DND-41 (cell line): ENCODE measurements at regions not wholly inside any gene's neighbourhood (a gene's known extent, or its start where the extent isn't known, plus 50 kb on each side); places are given as distances from the start of the nearest gene placed in this dataset.

ENCODE experiments used
- ATAC-seq: fragments of 200-7000 bp; cut with Tn5 transposase; 3 replicates; pipeline ENCODE4 v1.9.1; 2021; ENCODE audit warnings: low read depth; ENCODE audit not compliant: insufficient read depth
- DNase-seq: peaks from one replicate; pipeline ENCODE4 v3.0.0-alpha.2; 2020
- H2AFZ ChIP-seq: 2 replicates; pipeline ENCODE4 v1.6.0; 2012; ENCODE audit warnings: low read depth, low read length
- H3K27ac ChIP-seq: 2 replicates; pipeline ENCODE4 v1.5.1; 2012; ENCODE audit warnings: low read length, inconsistent platforms
- H3K27me3 ChIP-seq: fragments of 200-600 bp; sonication (generic); 2 replicates; pipeline ENCODE4 v1.6.0; 2012; ENCODE audit warnings: low read length, mild to moderate bottlenecking, inconsistent platforms; ENCODE audit not compliant: insufficient read depth, poor library complexity
- H3K36me3 ChIP-seq: 2 replicates; pipeline ENCODE4 v1.5.1; 2012; ENCODE audit warnings: low read length, inconsistent platforms; ENCODE audit not compliant: insufficient read depth
- H3K4me1 ChIP-seq: 2 replicates; pipeline ENCODE4 v1.5.1; 2012; ENCODE audit warnings: mild to moderate bottlenecking, low read length; ENCODE audit not compliant: insufficient read depth
- H3K4me2 ChIP-seq: 2 replicates; pipeline ENCODE4 v1.6.0; 2012; ENCODE audit warnings: mild to moderate bottlenecking, moderate library complexity, low read length, inconsistent platforms; ENCODE audit not compliant: insufficient read depth
- H3K4me3 ChIP-seq, 2 experiments: fragments of 200-600 bp in 1 of 2; shearing (Covaris generic) in 1 of 2; 2 replicates each; pipeline ENCODE4 v1.5.1; 2012 to 2016; ENCODE audit warnings: inconsistent platforms in 2 of 2, low read length in 2 of 2, mild to moderate bottlenecking in 2 of 2, low read depth in 1 of 2, moderate library complexity in 1 of 2
- H3K79me2 ChIP-seq: 2 replicates; pipeline ENCODE4 v1.6.0; 2012; ENCODE audit warnings: low read length, inconsistent platforms; ENCODE audit not compliant: insufficient read depth
- H3K9ac ChIP-seq: 2 replicates; pipeline ENCODE4 v1.6.0; 2012; ENCODE audit warnings: low read depth, mild to moderate bottlenecking, inconsistent platforms, low read length, moderate library complexity
- H3K9me3 ChIP-seq: 2 replicates; pipeline ENCODE4 v1.5.1; 2012; ENCODE audit warnings: low read length, moderate library complexity, mild to moderate bottlenecking, inconsistent platforms; ENCODE audit not compliant: insufficient read depth, severe bottlenecking
- H4K20me1 ChIP-seq: 2 replicates; pipeline ENCODE4 v1.6.0; 2012; ENCODE audit warnings: low read length; ENCODE audit not compliant: insufficient read depth
- CTCF ChIP-seq: IDR thresholded peaks from 2 replicates; pipeline ENCODE4 v1.5.1; 2012; ENCODE audit warnings: borderline replicate concordance, low read length, moderate library complexity, mild to moderate bottlenecking; ENCODE audit not compliant: poor library complexity, severe bottlenecking; ENCODE audit errors: extremely low read depth
- EZH2 ChIP-seq: IDR thresholded peaks from 3 replicates; pipeline ENCODE4 v1.6.1; 2012; ENCODE audit warnings: borderline replicate concordance, low read depth, mild to moderate bottlenecking, moderate library complexity, low read length, inconsistent platforms; ENCODE audit not compliant: severe bottlenecking

DNA sequence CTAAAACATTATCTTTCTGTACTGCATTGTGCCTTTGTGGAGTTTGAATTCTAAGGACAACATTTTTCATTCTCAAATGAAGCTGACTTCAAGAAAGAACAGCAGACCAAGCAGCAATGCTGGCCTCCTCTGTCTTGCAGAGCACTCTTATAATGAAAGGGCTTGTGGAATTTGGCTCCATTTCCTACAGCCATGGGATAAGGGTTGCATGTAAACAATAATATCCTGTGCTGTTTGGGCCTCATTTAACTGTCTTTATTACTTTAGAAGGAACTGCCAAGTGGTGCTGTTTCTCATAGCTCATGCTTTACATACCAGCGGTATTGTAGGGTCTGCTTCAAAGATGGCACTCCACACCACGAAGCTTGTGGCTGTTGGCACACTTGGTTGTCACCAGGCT, 111.4 kb upstream of the EOLA2 start:
- Histone ChIP-seq H3K9me3 (no peaks in the 10 kb centered on the region), H3K4me1 (no peaks in the 10 kb centered on the region), H3K27ac (no peak overlapping the region), H3K9ac (no peak overlapping the region), H3K4me2 (no peak overlapping the region), H2AFZ (no peak overlapping the region), H4K20me1 (no peaks in the 10 kb centered on the region), H3K79me2 (no peaks in the 10 kb centered on the region), H3K4me3 (no peak overlapping the region), H3K36me3 (no peaks in the 10 kb centered on the region), H3K27me3 (no peaks in the 10 kb centered on the region)
- no peak for TF ChIP-seq CTCF
- TF ChIP-seq EZH2, result no peak
- ATAC-seq (no peak), DNase-seq (no peak)

DNA sequence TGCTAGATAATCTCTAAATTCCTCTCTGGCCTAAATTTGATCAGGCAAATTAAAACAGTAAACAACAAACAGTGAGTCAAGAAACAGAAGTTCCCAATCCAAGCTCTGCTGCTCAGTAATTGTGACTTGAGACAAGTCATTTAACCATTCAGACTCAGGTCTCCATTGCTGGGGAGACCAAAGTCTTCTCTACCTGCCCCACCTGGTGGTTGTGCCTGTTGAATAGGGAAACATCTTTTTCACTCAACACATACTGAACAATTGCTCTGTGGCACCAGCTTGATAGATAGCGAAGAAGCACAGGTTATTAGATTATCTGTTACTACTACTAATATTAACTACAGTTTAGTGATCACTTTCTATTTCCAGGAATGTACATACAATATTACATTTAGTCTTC, 112.1 kb upstream of the EOLA2 start:
- no peaks in the 10 kb centered on the region for H3K36me3 ChIP-seq
- no peak overlapping the region for H3K9ac ChIP-seq
- no peak for DNase-seq
- H3K27ac ChIP-seq, result no peak overlapping the region
- no peaks in the 10 kb centered on the region for H3K27me3 ChIP-seq
- no peak overlapping the region for H3K4me2 ChIP-seq
- no peak for TF ChIP-seq CTCF
- TF ChIP-seq EZH2, result no peak
- H2AFZ ChIP-seq, result no peak overlapping the region
- H3K9me3 ChIP-seq, result no peaks in the 10 kb centered on the region
- no peak overlapping the region for H3K4me3 ChIP-seq
- no peak for ATAC-seq
- H4K20me1 ChIP-seq, result no peaks in the 10 kb centered on the region
- no peaks in the 10 kb centered on the region for H3K79me2 ChIP-seq
- no peaks in the 10 kb centered on the region for H3K4me1 ChIP-seq

DNA sequence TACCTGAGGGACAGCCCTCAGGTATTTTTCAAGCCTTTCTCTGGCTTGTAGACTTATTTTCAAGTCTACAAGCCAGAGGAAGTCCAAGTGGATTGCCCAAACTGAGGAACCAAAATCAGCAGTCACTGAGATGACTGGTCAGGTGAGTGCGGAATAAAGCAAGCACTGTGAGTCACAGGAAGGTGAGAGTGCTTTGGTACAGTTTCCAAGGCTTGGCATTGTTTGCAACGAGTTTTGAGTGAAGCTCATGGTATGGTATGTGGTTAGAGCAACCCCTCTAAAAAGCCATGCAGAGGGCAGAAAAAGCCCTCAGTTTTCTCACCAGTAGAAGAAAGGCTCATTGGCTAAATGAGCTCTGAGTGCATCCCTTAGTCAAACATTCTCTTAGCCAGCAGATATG, 112.8 kb upstream of the EOLA2 start:
- no peak overlapping the region for H3K9ac ChIP-seq
- H3K9me3 ChIP-seq, result no peaks in the 10 kb centered on the region
- H3K79me2 ChIP-seq, result no peaks in the 10 kb centered on the region
- no peak overlapping the region for H3K4me3 ChIP-seq
- H3K27ac ChIP-seq, result no peak overlapping the region
- no peak for ATAC-seq
- no peak overlapping the region for H3K4me2 ChIP-seq
- H4K20me1 ChIP-seq, result no peaks in the 10 kb centered on the region
- H3K4me1 ChIP-seq, result no peaks in the 10 kb centered on the region
- no peak for TF ChIP-seq EZH2
- no peak for TF ChIP-seq CTCF
- H3K36me3 ChIP-seq, result no peaks in the 10 kb centered on the region
- DNase-seq, result no peak
- H2AFZ ChIP-seq, result no peak overlapping the region
- no peaks in the 10 kb centered on the region for H3K27me3 ChIP-seq

DNA sequence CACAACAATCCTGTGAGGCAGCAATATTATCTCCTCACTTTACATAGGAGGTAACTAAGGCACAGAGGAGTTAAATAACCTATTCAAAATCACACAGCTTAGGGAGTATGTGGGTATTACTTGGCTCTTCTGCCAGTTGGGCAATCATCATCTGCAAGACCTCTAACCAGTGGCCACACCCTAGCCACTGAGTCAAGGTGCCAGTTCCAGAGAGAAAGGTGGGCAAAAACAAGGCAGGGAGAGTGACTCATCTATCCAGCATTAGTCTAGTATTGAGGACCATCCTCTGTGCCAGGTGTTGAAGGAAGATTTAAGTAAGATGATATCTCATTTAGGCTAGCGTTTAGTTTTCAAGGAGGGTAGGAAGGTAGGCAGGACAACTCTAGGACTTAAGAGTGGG, 113.9 kb upstream of the EOLA2 start:
- Histone ChIP-seq H3K4me3 (no peak overlapping the region), H3K9me3 (no peaks in the 10 kb centered on the region), H3K4me1 (no peaks in the 10 kb centered on the region), H3K4me2 (no peak overlapping the region), H3K27me3 (no peaks in the 10 kb centered on the region), H3K79me2 (no peaks in the 10 kb centered on the region), H4K20me1 (no peaks in the 10 kb centered on the region), H3K9ac (no peak overlapping the region), H3K36me3 (no peaks in the 10 kb centered on the region), H3K27ac (no peak overlapping the region), H2AFZ (no peak overlapping the region)
- no peak for ATAC-seq
- TF ChIP-seq EZH2 (no peak), CTCF (no peak)
- no peak for DNase-seq
